Left renal pelvis (tissue), 4 donors: ENCODE measurements at regions not wholly inside any gene's neighbourhood (a gene's known extent, or its start where the extent isn't known, plus 50 kb on each side); places are given as distances from the start of the nearest gene placed in this dataset.
"Not testable (repeated sequence)": the region's sequence is repeated elsewhere in the genome, so short reads cannot be mapped to it uniquely, and the experiment has no call there.

Experiments
- DNase-seq, 4 donors: peaks; one replicate each; pipeline ENCODE4 v3.0.0-alpha.2; 2013; ENCODE audit warnings: low read depth in 4 of 4, low spot score in 3 of 4

- no peak for DNase-seq
Observed at GRCh38 chr21:20783611-20784010, 214.6 kb upstream of the NCAM2 start.

DNA sequence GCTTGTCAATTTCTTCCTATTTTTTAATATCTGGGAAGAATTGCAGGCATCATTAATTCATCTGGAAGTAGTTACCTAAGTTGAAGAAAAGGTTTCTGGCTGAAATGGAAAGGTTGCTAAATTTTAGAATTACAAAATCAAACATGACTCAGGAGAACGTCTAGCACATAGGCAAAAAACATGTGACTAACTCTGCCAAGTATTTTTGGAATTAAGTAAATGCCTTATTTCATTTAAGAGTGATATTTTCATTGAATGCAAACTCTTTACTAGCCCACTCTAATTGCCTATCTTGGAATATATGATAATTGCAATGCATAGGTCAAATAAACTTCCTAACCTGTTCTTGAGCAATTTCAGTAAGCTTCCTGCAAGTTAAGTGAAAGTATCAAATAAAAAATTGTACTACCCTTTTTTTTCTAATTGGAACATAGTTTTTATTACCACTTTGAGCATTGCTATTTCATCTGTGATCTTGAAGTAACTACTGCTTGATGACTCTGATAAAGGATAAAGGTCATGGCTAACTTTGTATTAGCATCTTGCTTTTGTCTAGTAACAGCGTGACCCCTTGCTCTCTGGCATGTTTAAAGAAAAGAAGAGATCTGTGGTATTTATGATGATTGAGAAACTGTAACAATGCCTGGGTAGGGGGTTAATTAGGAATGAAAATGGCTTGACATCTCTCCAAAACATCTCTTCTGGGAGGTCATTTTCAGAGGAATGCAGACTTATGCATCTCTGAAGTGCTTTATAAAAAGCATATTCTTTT, 208.3 kb upstream of the NCAM2 start:
- no peak for DNase-seq

DNA sequence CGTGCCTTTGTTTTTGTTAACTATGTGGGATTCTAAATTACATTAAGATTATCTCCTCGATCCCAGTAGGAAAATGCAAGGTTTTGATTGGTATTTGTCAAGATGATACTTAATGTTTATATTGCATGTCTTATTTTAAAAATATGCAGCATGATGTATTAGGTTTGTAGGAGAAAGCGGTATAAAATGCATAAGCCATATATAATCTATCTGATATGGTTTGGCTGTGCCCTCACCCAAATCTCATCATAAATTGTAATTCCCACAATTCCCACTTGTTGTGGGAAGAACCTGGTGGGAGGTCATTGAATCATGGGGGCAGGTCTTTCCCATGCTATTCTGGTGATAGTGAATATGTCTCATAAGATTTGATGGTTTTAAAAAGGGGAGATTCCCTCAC, 198.1 kb upstream of the NCAM2 start:
- DNase-seq = no peak

DNA sequence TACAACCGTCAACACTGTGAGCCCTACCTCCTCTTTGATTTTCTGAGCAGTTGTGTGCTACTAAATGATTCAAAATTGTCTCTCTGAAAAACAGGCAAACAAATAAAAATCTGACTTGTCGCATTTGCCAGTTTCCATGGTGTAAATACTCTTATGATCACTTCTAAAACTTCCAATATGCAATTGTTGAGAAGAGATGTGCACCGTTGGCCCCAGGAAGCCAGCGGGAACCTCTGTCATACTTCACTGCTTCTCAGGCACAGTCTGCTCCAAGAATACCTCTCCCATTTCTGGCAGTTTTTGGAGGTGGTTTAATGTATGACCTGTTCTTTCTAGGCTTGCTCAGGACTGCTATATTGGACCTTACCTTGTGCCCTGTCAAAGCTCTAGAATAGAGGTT, 196.0 kb upstream of the NCAM2 start:
- no peak for DNase-seq

DNA sequence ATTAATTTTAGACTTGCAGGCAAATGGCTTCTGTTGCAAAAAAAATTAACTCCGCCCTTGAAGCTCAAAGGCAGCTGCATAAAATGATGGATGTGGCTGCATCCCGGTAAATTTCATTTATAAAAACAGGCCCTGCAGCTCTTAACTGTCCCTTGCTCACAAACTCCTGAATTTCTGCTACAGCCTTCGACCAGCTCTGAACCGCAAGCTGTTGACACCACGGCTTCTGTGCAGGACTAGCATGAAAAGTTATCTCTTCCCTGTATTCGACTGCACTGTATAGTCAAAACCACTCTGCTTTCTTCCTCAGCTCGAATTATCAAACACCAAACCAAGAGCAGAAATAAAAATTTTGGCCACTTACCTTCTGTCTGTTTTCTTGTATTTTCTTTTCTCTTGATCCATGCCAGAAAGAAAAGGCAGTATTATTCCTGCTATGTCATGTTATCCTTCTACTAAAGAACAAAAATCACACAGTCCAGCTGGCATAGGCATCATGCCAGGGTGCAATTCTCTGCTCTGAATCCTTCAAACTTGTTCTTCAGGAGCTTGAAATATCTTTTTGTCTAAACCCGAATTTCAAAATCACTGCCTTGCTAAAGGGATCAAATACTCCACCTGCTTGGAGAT, 195.5 kb upstream of the NCAM2 start:
- no peak for DNase-seq

DNA sequence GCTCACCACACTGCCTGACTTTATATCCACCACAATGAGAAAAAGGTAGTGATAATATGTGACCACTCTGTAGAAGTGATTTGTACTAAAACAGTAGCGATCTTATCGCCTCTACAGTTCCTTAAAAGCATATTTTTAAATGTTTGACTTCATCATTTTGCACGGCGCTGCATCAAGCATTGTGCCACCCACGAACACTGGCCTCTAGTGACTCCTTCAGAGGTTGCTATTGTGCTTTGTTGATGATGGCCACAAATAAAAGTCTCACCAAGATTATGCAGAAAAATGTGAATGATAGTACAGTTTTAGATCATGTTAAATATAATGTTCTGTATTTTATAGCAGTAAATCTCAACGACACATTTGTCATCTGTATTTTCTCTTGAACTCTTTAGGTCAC, 186.5 kb upstream of the NCAM2 start:
- no peak for DNase-seq

- no peak for DNase-seq
Observed at GRCh38 chr21:20814090-20814489, 184.1 kb upstream of the NCAM2 start.

GRCh38 chr21:20822666-20823065, 175.5 kb upstream of the NCAM2 start:
- peak in 2 of 4 donors; percentile 5 to 32 for DNase-seq

DNA sequence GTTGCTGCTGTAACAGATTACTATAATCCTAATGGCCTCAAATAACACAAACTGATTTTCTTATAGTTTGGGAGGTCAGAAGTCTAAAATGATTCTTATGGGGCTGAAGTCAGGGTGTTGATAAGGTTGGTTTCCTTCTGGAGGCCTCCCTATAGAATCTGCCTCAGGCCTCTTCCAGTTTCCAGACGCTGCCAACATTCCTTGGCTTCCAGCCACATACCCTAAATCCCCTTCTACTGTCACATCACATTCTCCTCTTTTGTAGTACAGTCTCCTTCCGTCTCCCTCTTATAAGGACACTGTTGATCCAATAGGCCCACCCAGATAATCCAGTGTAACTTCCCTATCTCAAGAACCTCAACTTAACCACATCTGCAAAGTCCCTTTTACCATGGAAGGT, 145.3 kb upstream of the NCAM2 start:
- DNase-seq = no peak

- DNase-seq = no peak
Observed at GRCh38 chr21:20856926-20857325, 141.3 kb upstream of the NCAM2 start.

DNA sequence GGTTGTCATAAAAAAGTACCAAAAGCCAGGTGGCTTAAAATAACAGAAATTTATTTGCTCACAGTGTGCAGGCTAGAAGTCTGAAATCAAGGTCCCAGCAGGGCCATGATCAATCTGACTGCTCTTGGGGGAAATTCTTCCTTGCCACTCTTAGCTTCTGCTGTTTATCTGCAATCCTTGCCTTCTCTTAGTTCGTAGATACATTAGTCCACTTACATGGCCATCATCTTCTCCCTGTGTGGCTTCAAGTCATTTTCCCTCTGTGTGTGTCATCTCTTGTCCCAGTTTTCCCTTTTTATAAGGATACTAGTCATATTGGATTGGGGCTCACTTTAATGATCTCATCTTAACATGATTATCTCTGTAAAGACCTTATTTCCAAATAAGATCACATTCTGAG, 124.0 kb upstream of the NCAM2 start:
- DNase-seq = no peak

DNA sequence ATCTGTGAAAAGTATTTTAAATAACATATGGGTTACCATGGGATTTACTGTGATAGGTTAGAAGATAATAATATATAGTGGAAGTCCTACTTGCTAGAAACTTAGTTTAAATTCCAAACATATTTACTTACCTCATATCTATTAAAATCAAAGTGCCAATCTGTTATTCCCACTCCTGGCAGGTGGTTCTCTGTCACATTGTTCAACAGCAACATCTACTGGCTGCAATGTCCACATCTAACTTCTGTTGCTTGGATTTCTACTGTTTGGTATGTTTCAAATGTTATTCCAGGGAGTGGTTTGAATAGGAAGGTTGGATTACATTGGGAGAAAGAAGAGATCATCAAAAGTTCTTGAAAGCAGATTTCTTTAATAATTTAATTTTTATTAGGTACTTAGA, 122.5 kb upstream of the NCAM2 start:
- DNase-seq = no peak

DNA sequence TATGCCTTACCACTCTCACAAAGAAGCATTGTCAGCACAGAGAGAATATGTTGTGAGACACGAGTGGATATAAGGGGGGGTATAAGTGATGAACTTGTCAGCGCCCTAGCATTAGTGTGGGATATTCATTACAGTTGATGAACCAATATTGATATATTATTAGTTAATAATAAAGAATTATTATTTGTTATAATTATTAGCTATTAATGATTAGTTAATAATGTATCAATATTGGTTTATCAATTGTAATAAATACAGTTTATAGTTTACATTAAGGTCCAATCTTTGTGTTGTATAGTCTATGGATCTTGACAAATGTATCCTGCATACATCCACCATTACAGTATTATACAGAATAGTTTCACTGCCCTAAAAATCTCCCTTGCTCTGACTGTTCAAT, 120.2 kb upstream of the NCAM2 start:
- DNase-seq = no peak

DNA sequence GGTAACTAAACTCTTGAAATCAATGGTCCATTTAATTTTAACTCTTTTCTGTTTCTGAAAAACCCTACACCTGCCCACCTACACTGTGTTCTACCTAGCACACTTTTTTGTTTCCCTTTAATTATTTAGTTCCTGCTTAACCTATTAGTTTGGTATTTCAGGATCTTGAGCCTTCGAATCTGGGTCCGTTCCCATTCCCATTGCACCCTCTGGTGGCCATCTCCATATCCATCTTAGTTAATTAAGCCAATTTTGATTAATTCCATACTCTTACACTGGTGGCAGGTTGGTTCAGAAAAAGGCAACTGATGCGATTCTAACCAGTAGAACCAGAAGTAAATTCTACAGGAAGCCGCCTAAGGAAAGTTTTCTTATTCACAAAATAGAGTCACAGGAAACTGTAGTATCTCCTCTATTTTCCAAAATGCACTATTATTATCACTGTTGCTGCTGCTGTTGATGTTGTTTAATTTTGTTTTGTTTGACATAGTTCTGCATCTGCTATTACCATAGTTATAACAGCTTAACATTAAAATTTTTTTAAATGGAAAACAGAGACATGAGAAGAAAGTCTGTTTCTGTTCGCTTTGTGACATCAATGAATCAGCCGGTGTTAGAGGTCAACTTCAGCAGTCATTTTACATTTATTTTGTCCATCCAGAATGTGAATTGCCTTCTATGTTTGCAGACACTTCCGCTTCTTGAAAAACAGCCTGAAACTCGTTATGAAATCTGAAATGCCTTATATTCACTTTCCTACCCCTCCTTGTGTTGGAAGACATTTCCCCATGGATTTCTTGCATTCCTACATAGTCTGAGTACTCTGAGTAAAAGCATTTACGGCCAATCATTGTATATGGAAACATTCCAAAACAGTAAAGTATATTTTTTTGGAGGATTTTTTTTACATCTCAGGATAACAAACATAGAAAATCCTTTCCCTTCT, 115.5 kb upstream of the NCAM2 start:
- peak in 1 of 4 donors; percentile 17 for DNase-seq

GRCh38 chr21:20883408-20883800, 114.8 kb upstream of the NCAM2 start:
- DNase-seq = no peak

- DNase-seq = no peak
Observed at GRCh38 chr21:20902511-20902910, 95.7 kb upstream of the NCAM2 start.

GRCh38 chr21:20902998-20903397, 95.2 kb upstream of the NCAM2 start:
- no peak for DNase-seq

- DNase-seq = not testable (repeated sequence)
Observed at GRCh38 chr21:20927555-20927954, 70.7 kb upstream of the NCAM2 start.

DNA sequence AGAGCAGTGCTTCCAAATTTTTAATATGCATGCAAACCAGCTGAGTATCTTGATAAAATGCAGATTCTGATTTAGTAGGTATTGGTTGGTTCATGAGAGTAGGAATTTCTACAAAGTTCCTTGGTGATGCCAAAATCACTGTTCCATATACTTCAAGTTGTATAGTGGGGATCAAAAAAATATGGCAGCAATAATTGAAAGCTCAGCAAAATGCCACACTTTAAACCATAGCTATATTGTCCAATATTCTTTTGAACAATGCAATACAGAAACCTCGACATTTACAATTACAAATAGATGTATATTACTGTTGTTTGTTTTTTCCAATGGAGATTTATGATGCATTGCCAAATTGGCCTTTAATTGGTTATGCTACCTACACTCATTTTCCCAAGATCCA, 55.7 kb upstream of the NCAM2 start:
- no peak for DNase-seq

DNA sequence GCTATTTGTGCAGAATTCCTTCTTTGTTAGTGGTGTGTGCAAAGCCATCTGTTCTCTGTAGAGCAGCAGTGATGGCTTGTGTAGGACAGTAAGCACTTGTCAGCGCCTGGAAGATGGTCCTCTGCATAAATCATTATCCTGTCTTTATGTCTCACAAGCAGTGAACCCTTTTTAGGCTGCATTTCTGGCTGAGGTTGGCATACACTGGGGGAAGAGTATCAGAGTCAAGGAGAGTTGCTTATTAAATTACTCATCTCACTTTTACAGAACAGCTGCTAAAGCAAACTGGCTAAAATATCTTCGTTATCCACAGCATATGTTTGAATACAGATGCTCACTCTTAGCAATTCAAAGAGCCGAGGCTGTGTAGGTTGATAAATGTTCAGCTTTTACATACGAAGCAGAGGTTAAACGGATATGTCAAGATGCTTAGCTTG, 54.6 kb upstream of the NCAM2 start:
- no peak for DNase-seq

DNA sequence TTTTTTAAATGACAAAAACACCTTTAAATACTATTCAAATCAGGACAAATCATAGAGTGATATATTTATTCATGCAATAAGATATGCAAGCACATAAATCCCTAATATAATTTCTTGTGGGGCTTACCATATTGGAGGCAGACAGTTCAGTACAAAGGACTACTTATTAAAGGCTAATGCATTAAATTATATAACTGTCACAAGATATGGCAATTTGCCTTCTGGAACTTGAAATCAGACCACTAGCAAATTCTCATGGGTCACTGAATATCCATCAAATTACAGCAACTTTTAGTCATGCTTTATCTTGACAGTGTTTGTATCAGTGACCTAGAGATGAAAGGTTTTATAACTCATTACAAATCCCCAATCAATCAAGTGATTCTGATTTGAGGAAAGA, 54.1 kb upstream of the NCAM2 start:
- DNase-seq = no peak
